CD4-positive, alpha-beta T cell treated with Interleukin-6 at 100 ng/mL for 8 hours (primary cell): ENCODE measurements at regions not wholly inside any gene's neighbourhood (a gene's known extent, or its start where the extent isn't known, plus 50 kb on each side); places are given as distances from the start of the nearest gene placed in this dataset.

Experiments used
- DNase-seq: peaks from one replicate; pipeline ENCODE4 v3.0.0-alpha.2; 2020; ENCODE audit warnings: mixed read lengths, low spot score

DNA sequence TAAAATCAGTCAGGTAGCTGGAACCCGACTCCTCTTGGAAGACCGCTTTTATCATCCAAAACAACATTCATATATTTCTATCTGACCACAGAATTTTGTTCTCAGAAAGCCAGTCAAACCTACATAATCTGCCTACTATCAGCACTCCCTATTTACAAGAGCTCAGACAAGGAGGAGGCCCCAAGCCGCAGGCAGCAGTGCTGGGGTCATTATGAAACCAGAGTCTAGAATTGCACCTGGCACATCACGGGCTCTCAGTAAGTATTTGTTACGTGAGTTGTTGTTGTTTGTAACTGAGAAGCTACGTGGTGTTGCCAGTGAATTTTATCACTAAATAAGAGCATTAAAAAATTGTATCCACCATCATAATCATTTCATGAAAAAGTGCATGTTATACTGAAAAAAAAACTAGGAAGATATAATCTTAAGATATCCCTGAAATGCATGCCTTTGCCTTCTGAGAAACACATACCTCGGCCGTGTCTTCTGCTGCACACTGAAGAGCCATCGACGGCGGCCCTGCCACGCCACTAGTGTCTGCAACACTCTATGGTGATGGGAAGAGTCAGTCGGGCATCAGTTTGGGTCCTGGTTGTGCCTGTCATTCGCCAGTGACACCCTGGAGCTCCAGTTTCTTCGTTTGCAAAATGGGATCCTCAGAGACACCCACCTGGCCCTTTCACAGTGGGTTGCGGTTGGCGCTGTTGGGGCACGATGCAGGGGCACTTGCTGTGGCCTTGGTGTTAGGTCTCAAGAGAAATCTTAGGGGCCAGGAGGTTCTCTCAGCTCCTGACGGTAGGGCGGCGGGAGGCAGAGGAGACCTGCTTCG is 505.9 kb downstream of the EIPR1 start:
- DNase-seq: no peak

DNA sequence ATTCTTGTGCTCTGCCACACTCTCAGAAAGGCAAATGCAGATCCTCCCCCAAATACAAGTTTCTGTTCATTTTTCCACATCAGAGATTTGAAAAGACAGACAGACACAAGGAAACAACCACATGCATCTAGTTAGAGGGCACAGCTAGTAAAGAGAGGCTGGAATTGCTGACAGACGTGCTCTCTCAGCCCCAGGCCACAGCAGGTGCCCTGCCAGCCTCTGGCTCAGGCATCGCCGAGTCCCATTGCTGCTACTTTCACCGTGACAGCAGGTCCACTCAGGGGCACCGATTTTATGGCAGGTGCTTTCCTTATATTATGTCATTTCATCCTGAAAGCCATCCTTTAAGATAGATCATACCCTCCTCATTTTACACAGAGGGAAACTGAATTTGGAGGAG is 507.5 kb downstream of the EIPR1 start:
- DNase-seq: no peak

DNA sequence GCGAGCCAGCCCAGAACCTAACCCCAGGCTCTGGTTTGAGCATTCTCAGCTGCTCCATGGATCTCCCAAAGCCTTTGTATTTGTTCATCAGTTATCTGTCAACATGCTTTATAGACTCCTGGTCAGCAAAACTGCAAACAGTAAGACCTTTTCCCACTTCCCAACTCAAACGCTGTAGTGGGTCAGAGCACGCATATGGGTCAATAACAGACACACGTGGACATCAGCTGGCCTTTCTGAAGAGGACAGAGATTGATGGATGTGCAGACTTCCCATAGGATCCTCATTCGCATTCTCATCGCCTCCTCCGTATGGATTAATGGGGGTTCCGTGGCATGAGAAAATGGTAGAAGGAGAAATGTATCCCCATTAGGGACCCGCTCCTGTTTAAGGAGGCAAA is 508.1 kb downstream of the EIPR1 start:
- no peak for DNase-seq

DNA sequence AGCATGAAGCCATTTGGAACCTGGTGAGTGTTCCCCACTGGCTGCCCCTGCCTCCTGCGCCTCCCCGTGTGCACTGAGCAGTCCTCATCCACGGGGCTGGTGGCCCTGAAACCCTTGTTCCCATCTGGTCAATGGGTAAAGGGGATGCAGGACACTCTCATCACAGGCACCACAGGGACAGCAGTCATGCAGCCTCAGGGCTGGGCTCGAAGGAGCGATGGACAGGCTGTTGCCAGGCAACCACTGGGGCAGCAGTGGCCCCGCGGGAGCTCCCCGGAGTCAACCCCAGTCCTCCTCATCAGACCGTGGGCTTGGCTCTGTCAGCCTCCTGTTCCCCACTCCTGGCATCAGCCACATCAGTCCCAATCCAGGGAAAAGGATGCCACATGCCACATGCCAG is 509.5 kb downstream of the EIPR1 start:
- no peak for DNase-seq

DNA sequence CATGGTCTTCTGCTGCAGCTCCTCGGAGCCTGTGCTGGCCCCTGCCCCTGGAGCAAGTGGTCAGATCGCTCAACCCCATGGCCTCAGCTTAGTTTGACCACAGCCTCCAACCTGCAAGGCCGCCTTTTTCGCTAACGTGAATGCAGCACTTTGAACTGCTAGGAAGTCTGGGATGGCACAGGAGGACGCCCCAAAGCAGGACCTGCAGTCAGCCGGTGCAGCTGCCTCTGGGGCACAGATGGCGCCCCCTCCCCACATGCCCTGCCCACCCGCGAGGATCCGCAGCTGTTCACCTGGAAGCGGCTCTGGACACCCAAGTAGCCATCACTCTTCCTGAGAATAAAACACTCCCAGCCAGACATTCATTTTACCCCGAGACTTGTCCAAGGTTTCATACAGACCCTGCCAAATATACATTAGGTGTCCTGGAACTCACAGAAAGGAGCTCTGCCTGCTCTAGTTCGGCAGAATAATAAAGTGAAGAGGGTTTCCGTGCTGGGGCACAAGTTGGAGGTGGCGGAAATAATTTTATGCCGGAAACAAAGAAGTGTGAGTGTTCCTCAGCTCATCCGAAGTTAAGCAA is 510.1 kb downstream of the EIPR1 start:
- DNase-seq: no peak

DNA sequence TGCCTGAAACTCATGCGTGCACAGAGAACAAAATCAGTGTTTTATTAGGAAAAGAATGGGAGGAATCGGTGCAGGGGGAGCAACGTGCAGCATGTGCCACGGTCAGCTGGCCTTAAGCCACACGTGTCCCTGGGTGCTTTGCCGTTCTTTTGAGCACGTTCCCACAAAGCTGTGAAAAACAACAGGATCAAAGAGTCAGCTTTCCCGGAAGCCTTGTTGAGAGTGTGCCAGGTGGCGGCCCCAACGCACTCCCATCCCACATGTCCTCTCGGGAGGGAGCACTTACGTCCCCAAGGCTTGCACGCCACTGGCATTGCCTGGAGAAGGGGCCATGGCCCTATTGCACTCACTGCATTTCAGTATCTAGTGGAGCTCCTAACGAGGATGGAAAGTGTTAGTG is 511.2 kb downstream of the EIPR1 start:
- DNase-seq: no peak

DNA sequence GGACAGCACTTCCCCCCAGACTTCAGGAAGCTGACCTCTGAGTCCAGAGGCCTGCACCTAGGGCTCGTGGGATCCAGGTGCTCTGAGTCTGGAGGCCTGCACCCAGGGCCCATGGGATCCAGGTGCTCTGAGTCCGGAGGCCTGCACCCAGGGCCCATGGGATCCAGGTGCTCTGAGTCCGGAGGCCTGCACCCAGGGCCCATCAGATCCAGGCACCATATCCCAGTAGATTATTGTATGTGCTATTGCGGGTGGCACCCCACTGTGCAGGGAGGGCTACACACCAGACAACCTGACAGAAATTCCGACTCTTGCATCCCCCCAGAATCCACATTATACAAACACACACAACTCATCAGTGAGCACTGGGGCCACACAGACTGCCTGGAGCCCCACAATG is 515.2 kb downstream of the EIPR1 start:
- no peak for DNase-seq

DNA sequence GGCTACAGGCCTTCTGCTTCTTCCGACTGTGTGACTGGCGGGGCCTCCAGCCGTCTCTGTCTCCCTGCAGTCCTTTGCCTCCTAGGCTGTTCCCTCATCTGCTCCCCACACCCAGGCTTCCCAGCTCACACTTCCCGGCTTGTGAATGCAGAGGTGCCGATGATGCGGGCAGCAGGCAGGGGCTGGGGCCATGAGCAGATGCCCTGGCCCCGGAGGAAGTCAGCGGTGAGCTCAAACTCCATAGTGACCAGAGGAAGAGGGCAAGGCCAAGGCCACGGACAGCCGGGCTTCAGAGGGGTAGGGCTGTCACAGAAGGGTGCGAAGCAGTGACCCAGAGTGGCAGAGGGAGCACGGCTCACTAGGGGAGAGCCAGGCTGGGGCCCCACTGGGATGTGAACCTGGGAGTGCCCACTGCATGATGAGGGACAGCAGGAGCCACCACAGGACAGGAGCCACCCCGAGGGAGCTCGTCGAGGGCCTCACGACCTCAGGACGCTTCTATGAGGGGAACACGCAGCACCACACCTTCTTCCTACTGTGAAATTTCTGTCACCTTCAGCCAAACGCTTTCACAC is 515.9 kb downstream of the EIPR1 start:
- DNase-seq: no peak

DNA sequence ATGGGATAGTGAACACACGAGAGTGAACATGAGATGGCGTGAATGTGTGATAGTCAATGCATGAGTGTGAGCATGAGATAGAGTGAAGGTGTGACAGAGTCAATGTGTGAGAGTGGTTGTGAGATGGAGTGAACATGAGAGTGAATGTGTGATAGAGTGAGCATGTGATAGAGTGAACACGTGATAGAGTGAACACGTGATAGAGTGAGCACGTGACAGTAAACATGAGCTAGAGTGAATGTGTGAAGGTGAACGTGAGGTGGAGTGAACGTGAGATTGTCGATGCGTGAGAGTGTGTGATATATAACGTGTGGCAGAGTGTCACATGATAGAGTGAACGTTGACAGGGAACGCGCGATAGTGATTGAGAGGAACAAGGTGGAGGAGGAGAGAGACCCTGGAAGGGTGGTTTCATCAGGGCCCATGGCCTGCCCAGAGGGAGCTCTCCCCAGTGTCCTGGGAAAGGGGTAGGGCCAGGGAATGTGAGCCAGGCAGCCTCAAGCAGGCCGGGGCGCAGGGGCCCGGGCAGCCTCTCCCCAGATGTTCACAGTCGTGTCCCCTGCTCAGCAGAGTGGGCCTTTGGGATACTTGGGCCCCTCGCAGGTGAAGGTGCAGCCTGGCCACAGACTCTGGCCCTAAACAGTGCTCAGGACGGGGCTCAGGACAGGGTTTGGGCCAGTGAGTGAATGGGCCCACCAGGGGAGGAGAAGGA is 516.9 kb downstream of the EIPR1 start:
- DNase-seq: no peak

DNA sequence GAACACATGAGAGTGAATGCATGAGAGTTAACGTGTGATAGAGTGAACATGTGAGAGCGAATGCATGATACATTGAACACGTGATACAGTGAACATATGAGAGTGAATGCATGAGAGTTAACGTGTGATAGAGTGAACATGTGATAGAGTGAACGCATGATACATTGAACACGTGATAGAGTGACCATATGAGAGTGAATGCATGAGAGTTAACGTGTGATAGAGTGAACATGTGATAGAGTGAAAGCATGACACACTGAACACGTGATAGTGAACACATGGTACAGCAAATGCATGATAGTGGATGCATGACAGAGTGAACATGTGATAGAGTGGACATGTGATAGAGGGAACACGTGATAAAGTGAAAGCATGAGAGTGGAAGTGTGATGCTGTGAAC is 517.9 kb downstream of the EIPR1 start:
- no peak for DNase-seq

DNA sequence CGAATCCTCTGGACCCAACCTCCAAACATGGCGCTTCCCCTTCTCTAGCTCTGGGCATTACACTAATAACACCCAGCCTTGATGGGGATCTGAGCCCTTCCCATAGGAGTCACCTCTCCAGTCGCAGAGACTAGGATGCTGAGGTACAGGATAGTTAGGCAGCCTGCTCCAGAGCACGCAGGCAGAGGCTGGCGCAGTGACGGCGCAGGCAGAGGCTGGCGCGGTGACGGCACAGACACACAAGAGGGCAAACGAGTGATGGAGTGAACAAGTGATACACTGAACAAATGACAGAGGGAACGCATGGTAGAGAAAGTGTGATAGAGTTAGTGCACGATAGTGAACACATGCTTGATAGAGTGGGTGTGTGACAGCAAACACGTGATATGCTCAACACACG is 518.5 kb downstream of the EIPR1 start:
- no peak for DNase-seq

DNA sequence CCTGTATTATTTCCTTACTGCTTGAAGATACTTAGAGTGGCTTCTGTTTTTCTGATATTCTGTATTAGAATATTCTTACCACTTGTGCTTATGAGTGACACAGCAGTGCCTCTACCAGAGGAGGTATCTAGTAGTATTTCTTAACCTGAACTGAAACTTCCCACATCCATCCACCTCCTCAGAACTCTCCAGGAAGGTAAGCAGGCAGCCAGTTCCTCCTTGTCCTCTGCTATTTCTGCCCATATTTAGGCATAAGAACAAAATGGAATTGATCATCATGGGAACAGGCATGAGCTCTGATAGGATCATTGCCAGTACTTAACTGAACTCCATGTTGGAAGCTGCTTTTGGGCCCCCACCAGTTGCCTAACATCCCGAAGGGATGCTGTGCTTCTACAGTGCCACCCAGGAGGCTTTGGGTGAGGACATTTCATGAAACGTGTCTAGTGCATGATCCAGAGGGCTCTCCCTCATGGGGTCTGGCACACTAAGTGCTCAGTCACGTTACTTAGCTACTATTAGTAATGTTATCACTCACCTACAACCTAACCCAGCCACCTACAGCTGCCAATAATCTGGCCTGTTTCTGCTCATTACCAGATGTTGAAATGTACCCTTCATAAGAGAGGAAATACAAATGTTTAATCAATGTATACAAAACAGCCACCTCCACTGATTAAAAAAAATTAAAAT is 520.7 kb downstream of the EIPR1 start:
- DNase-seq: no peak

DNA sequence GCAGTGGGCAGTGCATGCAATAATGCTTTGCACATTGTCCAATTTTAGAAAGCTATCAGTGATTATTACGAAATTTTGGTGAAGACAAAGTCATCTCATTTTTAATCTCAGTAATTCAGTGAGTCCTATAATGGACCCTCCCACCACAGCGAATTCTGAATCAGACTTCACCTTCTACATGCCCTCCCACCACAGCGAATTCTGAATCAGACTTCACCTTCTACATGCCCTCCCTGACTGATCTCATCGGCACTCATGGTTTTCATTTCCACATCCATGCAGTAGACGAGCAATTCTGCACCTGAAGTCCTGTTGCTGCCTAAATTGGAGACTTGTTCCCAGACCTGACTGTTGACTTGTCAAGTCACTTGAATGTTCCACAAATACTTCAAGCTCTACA is 522.3 kb downstream of the EIPR1 start:
- no peak for DNase-seq

DNA sequence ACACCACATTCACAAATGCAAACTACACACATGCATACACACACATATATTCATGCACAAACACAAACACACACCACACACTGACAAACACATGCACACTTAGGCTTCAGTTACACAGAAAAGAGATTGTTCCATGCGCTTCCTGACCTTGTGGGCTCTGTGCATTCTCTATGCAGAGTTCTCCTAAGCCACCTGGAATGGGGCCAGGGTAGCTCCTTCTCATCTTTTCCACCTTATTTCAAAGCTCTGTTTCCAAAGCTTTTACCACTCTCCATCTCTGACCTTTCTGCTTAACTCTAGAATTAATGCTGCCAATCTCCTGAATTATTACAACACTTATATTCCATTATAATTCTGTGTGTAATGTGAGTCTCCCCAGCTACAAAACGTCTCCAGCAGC is 522.3 kb upstream of the MYT1L start:
- DNase-seq: no peak

DNA sequence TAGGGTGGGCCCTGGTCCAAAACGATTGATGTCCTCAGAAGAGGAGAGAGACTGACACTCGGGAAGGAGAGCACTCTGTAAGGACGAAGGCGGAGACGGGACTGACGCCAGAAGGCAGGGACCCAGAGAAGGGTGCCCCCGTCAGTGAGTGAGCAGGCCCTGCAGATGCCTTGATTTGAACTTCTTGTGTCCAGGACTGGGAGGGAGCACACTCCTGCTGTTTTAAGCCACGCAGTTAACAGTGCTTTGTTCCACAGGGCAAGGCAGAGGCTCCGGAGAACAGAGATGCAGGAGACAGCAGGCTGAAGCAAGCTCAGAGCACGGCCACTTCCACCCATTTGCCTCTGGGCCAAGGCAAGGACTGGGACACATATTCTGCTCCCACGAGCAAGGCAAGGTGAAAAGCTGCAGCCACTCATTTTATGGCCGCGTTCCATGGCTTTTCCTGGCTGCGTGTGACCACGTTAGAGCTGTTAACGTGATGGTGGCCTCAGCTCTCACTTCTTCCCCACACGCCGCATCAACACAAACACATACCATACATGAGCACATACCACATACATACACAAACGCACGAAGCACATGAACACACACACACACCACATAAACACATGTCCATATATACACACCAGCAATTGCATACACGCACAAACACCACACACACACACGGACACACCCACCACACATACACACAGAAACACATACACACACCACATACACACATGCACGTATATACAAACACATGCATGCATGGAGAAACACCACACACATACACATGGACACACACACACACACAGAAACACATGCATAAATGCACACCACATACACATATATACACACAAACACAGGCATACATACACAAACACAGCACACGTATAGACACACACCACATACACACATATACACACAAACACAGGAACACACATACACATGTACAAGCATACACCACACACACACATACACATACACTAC is 521.0 kb upstream of the MYT1L start:
- DNase-seq: no peak

DNA sequence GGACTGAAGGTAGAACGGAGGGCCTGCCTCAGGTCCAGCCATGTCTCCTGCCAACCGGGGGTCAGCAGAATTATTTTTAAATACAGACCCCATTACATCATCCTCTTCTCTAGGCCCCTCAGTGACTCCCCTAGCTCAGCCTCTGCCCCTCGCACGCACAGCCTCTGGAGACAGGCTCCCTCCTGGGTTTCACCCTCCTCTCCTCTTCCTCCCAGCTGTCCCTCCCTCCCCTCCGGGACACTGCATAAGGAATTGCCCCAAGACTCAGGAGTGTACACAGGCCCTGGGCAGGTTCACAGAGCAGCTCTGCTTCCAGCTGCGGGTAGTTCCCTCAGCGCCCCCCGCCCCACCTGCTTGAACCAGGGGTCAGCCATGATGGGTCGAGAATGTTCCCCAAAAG is 520.2 kb upstream of the MYT1L start:
- no peak for DNase-seq

DNA sequence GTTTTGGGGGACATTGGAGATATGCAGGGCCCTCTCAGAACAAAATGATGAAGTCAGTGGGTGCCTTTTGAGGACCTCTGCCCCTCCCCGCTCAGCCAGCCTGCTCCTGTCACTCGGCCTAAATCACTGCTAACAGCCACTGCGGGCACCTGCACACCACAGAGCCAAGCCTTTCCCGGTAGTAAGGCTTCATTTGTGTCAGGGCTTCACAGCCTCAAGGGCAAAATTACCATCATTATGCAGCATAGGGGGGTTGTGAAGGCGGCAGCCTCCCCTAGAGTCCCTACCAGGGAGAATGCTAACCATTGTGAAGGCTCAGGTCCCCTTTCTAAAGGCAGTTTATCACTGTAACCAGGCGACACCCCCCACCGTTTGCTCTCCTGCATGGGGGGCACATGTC is 519.8 kb upstream of the MYT1L start:
- DNase-seq: no peak

DNA sequence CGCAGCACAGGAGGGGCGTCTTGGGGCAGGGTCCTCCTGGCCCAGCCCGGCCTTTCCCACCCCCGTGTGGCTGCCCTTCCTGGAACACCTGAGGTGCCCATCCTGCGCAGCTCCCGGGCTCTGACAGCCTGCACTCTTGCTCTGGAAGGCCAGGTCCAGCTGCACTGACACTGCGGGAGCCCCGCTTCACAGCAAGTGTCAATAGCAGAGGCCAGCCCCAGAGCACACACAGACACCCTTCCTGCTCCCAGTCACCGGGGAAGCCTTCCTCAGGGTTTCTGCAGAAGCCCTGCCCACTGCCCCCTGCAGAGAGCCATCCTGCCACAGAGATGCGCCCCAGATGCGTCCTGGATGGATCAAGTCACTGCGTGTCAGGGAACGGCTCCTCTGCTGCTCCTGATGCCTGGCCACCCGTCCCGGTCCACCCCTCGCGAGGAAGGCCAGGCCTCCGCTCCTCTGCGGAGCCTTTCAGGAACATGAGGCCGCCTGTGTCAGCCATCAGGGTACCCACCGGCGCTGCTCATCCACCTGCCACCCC is 519.2 kb upstream of the MYT1L start:
- DNase-seq: no peak

DNA sequence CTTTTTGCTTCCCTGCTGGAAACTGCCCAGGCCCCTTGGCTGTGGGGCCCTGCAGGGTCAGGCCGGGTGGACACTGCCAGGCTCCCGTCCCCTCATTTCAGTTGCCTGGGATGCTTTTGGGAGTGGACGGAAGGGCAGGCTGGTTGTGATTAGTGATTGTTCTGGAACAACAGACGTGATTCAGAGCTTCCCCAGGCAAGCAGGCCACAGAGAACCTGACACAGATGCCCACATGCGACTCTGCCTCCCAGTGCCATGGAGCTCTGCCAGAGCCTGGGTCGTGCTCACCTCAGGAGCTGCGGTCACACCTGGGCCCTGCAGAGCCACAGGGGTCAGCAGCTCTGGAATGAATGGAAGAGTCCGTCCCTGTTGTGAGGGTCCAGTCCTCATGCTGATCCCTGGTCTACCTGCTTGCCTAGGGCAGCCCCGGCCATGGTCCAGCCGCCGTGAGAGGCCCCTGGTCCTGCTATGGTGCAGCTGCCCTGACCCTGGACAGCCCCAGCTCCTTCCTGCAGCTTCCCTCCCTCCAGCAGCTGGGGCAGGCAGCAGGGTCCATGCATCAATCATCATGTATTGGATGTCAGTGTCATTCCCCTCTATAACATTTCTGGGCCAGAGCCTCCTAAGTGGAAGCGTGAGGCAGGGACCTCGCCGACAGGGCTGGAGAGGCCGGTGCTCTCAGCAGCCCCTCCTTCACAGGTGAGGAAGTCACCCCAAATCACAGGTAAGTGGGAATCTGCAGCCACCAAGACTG is 518.6 kb upstream of the MYT1L start:
- no peak for DNase-seq
